Spleen (tissue), 11 donors: ENCODE measurements at regions not wholly inside any gene's neighbourhood (a gene's known extent, or its start where the extent isn't known, plus 50 kb on each side); places are given as distances from the start of the nearest gene placed in this dataset.

ENCODE experiments used
- DNase-seq: peaks from one replicate; pipeline ENCODE4 v3.0.0-alpha.2; 2020
- H3K27ac ChIP-seq, 8 donors: fragments of 200-600 bp; sonication (generic) in 7 of 8; 1 replicate in 4 of 8; 2 replicates in 4 of 8; pipeline versions ENCODE4 v1.5.0 to v1.8.0; 2016 to 2021; ENCODE audit warnings: inconsistent platforms in 4 of 8, mild to moderate bottlenecking in 4 of 8, moderate library complexity in 1 of 8
- H3K27me3 ChIP-seq, 7 donors: fragments of 200-600 bp; sonication (generic) in 6 of 7; replicated peaks in 1 of 7; 1 replicate in 4 of 7; 2 replicates in 3 of 7; pipeline versions ENCODE4 v1.5.0 to v1.8.0; 2016 to 2021; ENCODE audit warnings: inconsistent platforms in 3 of 7, mild to moderate bottlenecking in 1 of 7
- H3K36me3 ChIP-seq, 6 donors: fragments of 200-600 bp; sonication (generic) in 5 of 6; 1 replicate in 4 of 6; 2 replicates in 2 of 6; pipeline versions ENCODE4 v1.5.0 to v1.8.0; 2016 to 2021; ENCODE audit warnings: inconsistent platforms in 2 of 6
- H3K4me1 ChIP-seq, 6 donors: fragments of 200-600 bp; sonication (generic) in 5 of 6; 1 replicate in 3 of 6; 2 replicates in 3 of 6; pipeline versions ENCODE4 v1.5.0 to v1.8.0; 2016 to 2021; ENCODE audit warnings: inconsistent platforms in 3 of 6
- H3K4me3 ChIP-seq, 8 donors: fragments of 200-600 bp; sonication (generic) in 7 of 8; 1 replicate in 4 of 8; 2 replicates in 4 of 8; pipeline versions ENCODE4 v1.5.0 to v1.8.0; 2016 to 2021; ENCODE audit warnings: inconsistent platforms in 4 of 8, mild to moderate bottlenecking in 4 of 8, moderate library complexity in 2 of 8
- H3K9me3 ChIP-seq, 8 donors: fragments of 200-600 bp; sonication (generic) in 7 of 8; 1 replicate in 4 of 8; 2 replicates in 4 of 8; pipeline versions ENCODE4 v1.5.0 to v1.8.0; 2016 to 2021; ENCODE audit warnings: inconsistent platforms in 4 of 8
- CTCF ChIP-seq, 11 experiments: fragments of 200-600 bp in 7 of 11; fragments of 450-650 bp in 4 of 11; sonication (generic) in 4 of 11; IDR thresholded peaks in 8 of 11; conservative IDR thresholded peaks in 3 of 11; 1 replicate in 7 of 11; 2 replicates in 4 of 11; pipeline versions ENCODE4 v1.4.0 to v1.8.0; 2016 to 2021; ENCODE audit warnings: antibody characterized with exemption in 11 of 11, inconsistent platforms in 4 of 11, mild to moderate bottlenecking in 1 of 11
- POLR2A ChIP-seq, 3 donors: fragments of 450-650 bp; IDR thresholded peaks; one replicate each; pipeline ENCODE4 v1.5.1; 2017; ENCODE audit warnings: antibody characterized with exemption in 3 of 3, mild to moderate bottlenecking in 1 of 3
- POLR2AphosphoS5 ChIP-seq, 3 donors: sonication (generic); formaldehyde crosslinking; IDR thresholded peaks; one replicate each; pipeline ENCODE4 v1.5.1; 2017; ENCODE audit warnings: antibody characterized with exemption in 3 of 3
- WGBS, 5 donors: extraction: QIAGEN DNeasy Blood & Tissue Kit in 3 of 5; methylation state at CpG; one replicate each; pipeline versions ENCODE4 v1.1.5 to v1.1.7; 2013 to 2018; 5-methylcytosine and 5-hydroxymethylcytosine counted together
- intact Hi-C: fragments of 100-400 bp; cut with DNase I; formaldehyde crosslinking; loops from one replicate; pipeline ENCODE4 v1.15.0; 2023; ENCODE audit warnings: low total_unique reads
- donor health status: healthy with polysubstance abuse.
- donor health status: DM: no; HTN: no; CAD: no; lungs with moderate emphysema.
- donor health status: DM: no; HTN: no; CAD: no.
- donor health status: Bipolar disorder and iron deficiency.
- donor health status: healthy.
- donor health status: DM: no; HTN: no; CAD: no.
- donor health status: DM: yes; HTN: yes; CAD: no.

DNA sequence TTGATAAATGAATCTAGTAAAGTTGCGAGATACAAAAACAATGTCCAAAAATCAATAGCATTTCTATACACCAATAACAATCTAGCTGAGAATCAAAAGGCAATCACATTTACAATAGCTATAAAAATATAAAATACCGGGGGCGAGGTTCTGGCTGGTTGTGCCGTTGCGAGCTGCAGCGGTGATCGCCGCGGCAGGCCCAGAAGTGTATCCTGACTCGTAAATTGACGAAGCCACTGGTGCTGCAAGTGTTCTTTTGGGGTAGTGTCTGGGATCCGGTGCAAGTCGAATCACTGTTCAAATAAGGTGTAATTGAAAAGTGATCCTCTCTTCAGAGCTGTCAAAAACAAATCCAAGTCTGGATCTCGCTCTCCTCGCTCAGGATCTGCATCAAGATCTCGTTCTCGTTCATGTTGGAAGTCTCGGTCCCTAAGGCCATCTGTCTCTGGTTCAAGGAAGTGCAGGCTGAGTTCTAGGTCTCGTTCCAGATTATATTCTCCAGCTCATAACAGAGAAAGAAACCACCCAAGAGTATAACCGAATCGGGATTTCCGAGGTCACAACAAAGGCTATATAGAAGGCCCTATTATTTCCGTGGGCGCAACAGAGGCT is 80.1 kb upstream of the STT3B start:
- Histone ChIP-seq H3K9me3 (peaks cover 0 to 13% (median 8%) of the 10 kb centered on the region in 8 donors), H3K4me1 (peaks cover 0 to 3% (median 0%) of the 10 kb centered on the region in 6 donors), H3K27ac (no peak overlapping the region), H3K4me3 (no peak overlapping the region), H3K36me3 (no peaks in the 10 kb centered on the region), H3K27me3 (no peaks in the 10 kb centered on the region)
- TF ChIP-seq CTCF (IDR thresholded peaks at IDR 0.05 in 8 of 11, conservative IDR thresholded peaks at IDR 0.05 in 3 of 11) (no peak), POLR2AphosphoS5 (IDR thresholded peaks at IDR 0.05) (no peak), POLR2A (IDR thresholded peaks at IDR 0.05) (no peak)
- intact Hi-C loops, result no loop called here
- no peak for DNase-seq
- WGBS, 5 donors, result 93 to 98% (median 93%) methylated on average over 24 of the region's 24 CpGs

- no peak for TF ChIP-seq CTCF (IDR thresholded peaks at IDR 0.05 in 8 of 11, conservative IDR thresholded peaks at IDR 0.05 in 3 of 11)
- no peak for TF ChIP-seq POLR2A (IDR thresholded peaks at IDR 0.05)
- TF ChIP-seq POLR2AphosphoS5 (IDR thresholded peaks at IDR 0.05), result no peak
These were observed 79.3 kb upstream of the STT3B start for GRCh38 chr3:31453430-31453829.

GRCh38 chr3:31455524-31455923 is 77.2 kb upstream of the STT3B start:
- TF ChIP-seq POLR2AphosphoS5 (IDR thresholded peaks at IDR 0.05), result no peak
- no peak for TF ChIP-seq POLR2A (IDR thresholded peaks at IDR 0.05)
- no peak for TF ChIP-seq CTCF (IDR thresholded peaks at IDR 0.05 in 8 of 11, conservative IDR thresholded peaks at IDR 0.05 in 3 of 11)
- Histone ChIP-seq H3K36me3 (no peaks in the 10 kb centered on the region), H3K4me1 (peaks cover 0 to 3% (median 0%) of the 10 kb centered on the region in 6 donors), H3K4me3 (no peak overlapping the region), H3K27me3 (no peaks in the 10 kb centered on the region), H3K9me3 (no peaks in the 10 kb centered on the region), H3K27ac (no peak overlapping the region)
- WGBS, 5 donors, result 80 to 88% (median 84%) methylated on average over 5 of the region's 5 CpGs
- intact Hi-C loops, result no loop called here
- no peak for DNase-seq

More at GRCh38 chr3:31453430-31453829, 79.3 kb upstream of the STT3B start:
- WGBS, 5 donors, result 71 to 89% (median 83%) methylated on average over 4 to 8 of the region's 8 CpGs
- peaks cover 0 to 3% (median 0%) of the 10 kb centered on the region in 6 donors for H3K4me1 ChIP-seq
- no peaks in the 10 kb centered on the region for H3K36me3 ChIP-seq
- no peak for DNase-seq
- H3K4me3 ChIP-seq, result no peak overlapping the region
- intact Hi-C loops, result no loop called here
- peaks cover 0 to 13% (median 8%) of the 10 kb centered on the region in 8 donors for H3K9me3 ChIP-seq
- no peaks in the 10 kb centered on the region for H3K27me3 ChIP-seq
- no peak overlapping the region for H3K27ac ChIP-seq

DNA sequence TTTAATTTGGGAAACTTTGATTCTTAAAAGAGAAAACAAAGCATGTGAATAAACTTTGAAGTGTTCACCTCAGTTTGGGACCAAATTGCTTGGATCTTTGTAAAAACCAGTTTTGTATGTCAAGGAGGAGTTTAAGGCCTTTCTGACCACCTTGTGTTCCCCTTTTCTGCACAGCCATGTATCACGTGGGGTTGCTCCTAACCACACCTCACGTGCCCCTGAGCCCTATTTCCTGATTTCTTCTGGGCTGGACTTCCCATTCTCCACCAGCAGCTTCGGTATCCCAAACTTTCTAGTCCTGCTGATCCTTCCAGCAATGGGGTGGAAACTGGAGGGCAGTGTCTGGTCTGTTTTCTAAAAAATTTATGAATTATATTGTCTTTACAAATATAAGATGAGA is 76.4 kb upstream of the STT3B start:
- no peaks in the 10 kb centered on the region for H3K27me3 ChIP-seq
- WGBS, 5 donors, result 26 to 39% (median 33%) methylated on average over 3 of the region's 3 CpGs
- peaks cover 0 to 7% (median under 1%) of the 10 kb centered on the region in 6 donors for H3K4me1 ChIP-seq
- H3K27ac ChIP-seq, result no peak overlapping the region
- DNase-seq, result no peak
- intact Hi-C loops, result no loop called here
- no peak overlapping the region for H3K4me3 ChIP-seq
- H3K9me3 ChIP-seq, result no peaks in the 10 kb centered on the region
- H3K36me3 ChIP-seq, result no peaks in the 10 kb centered on the region
- TF ChIP-seq POLR2AphosphoS5 (IDR thresholded peaks at IDR 0.05) (no peak), CTCF (IDR thresholded peaks at IDR 0.05 in 8 of 11, conservative IDR thresholded peaks at IDR 0.05 in 3 of 11) (no peak), POLR2A (IDR thresholded peaks at IDR 0.05) (no peak)
